Liver (tissue), 8 donors: ENCODE measurements at regions not wholly inside any gene's neighbourhood (a gene's known extent, or its start where the extent isn't known, plus 50 kb on each side); places are given as distances from the start of the nearest gene placed in this dataset.

Source experiments
- DNase-seq: peaks from one replicate; pipeline ENCODE4 v3.0.0-alpha.2; 2017; ENCODE audit warnings: low spot score
- H3K27ac ChIP-seq, 2 donors: one replicate each; pipeline ENCODE4 v1.7.0; 2013; ENCODE audit warnings: inconsistent platforms in 2 of 2, low read length in 2 of 2, control low read depth in 1 of 2, low read depth in 1 of 2, mild to moderate bottlenecking in 1 of 2
- H3K27me3 ChIP-seq, 4 donors: one replicate each; pipeline versions ENCODE4 v1.6.1 to v1.7.0; 2013; ENCODE audit warnings: low read length in 3 of 4, inconsistent platforms in 1 of 4, mild to moderate bottlenecking in 1 of 4, moderate library complexity in 1 of 4; ENCODE audit not compliant: control insufficient read depth in 4 of 4, insufficient read depth in 4 of 4
- H3K36me3 ChIP-seq, 4 donors: one replicate each; pipeline versions ENCODE4 v1.6.1 to v1.7.0; 2013; ENCODE audit warnings: low read length in 3 of 4, mild to moderate bottlenecking in 3 of 4, low read depth in 1 of 4, moderate library complexity in 1 of 4; ENCODE audit not compliant: control insufficient read depth in 4 of 4, insufficient read depth in 3 of 4
- H3K4me1 ChIP-seq, 4 donors: one replicate each; pipeline versions ENCODE4 v1.6.1 to v1.7.0; 2013; ENCODE audit warnings: low read length in 3 of 4, mild to moderate bottlenecking in 3 of 4, moderate library complexity in 1 of 4; ENCODE audit not compliant: control insufficient read depth in 4 of 4, insufficient read depth in 4 of 4
- H3K4me3 ChIP-seq, 3 donors: one replicate each; pipeline versions ENCODE4 v1.6.1 to v1.7.0; 2013; ENCODE audit warnings: low read length in 3 of 3, control low read depth in 1 of 3, low read depth in 1 of 3, mild to moderate bottlenecking in 1 of 3
- H3K9ac ChIP-seq, 2 donors: one replicate each; pipeline ENCODE4 v1.7.0; 2013; ENCODE audit warnings: low read length in 2 of 2, mild to moderate bottlenecking in 2 of 2, moderate library complexity in 2 of 2, control low read depth in 1 of 2, low read depth in 1 of 2
- H3K9me3 ChIP-seq, 4 donors: one replicate each; pipeline versions ENCODE4 v1.6.1 to v1.7.0; 2013; ENCODE audit warnings: low read length in 3 of 4; ENCODE audit not compliant: control insufficient read depth in 4 of 4
- CTCF ChIP-seq: fragments of 150-350 bp; IDR thresholded peaks from 2 replicates; pipeline ENCODE4 v1.5.1; 2017; ENCODE audit warnings: improper control_type of control experiment, low read depth, low read length; ENCODE audit not compliant: missing input control
- EGR1 ChIP-seq, 2 donors: IDR thresholded peaks; 2 replicates each; pipeline ENCODE4 v1.6.1; 2016 to 2018; ENCODE audit warnings: antibody characterized with exemption in 2 of 2, low read depth in 2 of 2
- FOXA1 ChIP-seq: IDR thresholded peaks from 2 replicates; pipeline ENCODE4 v1.6.1; 2016; ENCODE audit warnings: antibody characterized with exemption
- FOXA2 ChIP-seq: IDR thresholded peaks from 2 replicates; pipeline ENCODE4 v1.6.1; 2016; ENCODE audit warnings: antibody characterized with exemption
- GABPA ChIP-seq, 2 donors: IDR thresholded peaks in 1 of 2; conservative IDR thresholded peaks in 1 of 2; 2 replicates each; pipeline ENCODE4 v1.6.1; 2016; ENCODE audit warnings: antibody characterized with exemption in 2 of 2, mild to moderate bottlenecking in 1 of 2, moderate library complexity in 1 of 2
- HNF4A ChIP-seq, 2 donors: conservative IDR thresholded peaks; 2 replicates each; pipeline ENCODE4 v1.6.1; 2016; ENCODE audit warnings: antibody characterized with exemption in 2 of 2, mild to moderate bottlenecking in 2 of 2
- MAX ChIP-seq: IDR thresholded peaks from 2 replicates; pipeline ENCODE4 v1.6.1; 2016; ENCODE audit warnings: antibody characterized with exemption
- RAD21 ChIP-seq, 2 donors: IDR thresholded peaks; 2 replicates each; pipeline ENCODE4 v1.6.1; 2016; ENCODE audit warnings: antibody characterized with exemption in 2 of 2, mild to moderate bottlenecking in 2 of 2
- REST ChIP-seq: IDR thresholded peaks from 2 replicates; pipeline ENCODE4 v1.6.1; 2016; ENCODE audit warnings: antibody characterized with exemption, mild to moderate bottlenecking
- SP1 ChIP-seq: IDR thresholded peaks from 2 replicates; pipeline ENCODE4 v1.6.1; 2018; ENCODE audit warnings: antibody characterized with exemption, mild to moderate bottlenecking
- TAF1 ChIP-seq: conservative IDR thresholded peaks from 2 replicates; pipeline ENCODE4 v1.6.1; 2016; ENCODE audit warnings: antibody characterized with exemption, mild to moderate bottlenecking
- YY1 ChIP-seq: IDR thresholded peaks from 2 replicates; pipeline ENCODE4 v1.6.1; 2016; ENCODE audit warnings: antibody characterized with exemption, mild to moderate bottlenecking
- ZBTB33 ChIP-seq: IDR thresholded peaks from 2 replicates; pipeline ENCODE4 v1.6.1; 2016; ENCODE audit warnings: antibody characterized with exemption
- WGBS: extraction: QIAGEN DNeasy Blood & Tissue Kit; methylation state at CpG from one replicate; pipeline ENCODE4 v1.1.7; 2013; 5-methylcytosine and 5-hydroxymethylcytosine counted together
- donor health status: healthy.
- donor health status: healthy.
- donor health status: healthy.
- donor health status: healthy.
- donor health status: healthy.

GRCh38 chr5:54848581-54848980 is 136.8 kb downstream of the ESM1 start:
- WGBS: 77% methylated on average over 5 of the region's 5 CpGs
- Histone ChIP-seq H3K27ac (no peak overlapping the region), H3K36me3 (no peaks in the 10 kb centered on the region), H3K4me1 (peaks cover 0 to 3% (median 0%) of the 10 kb centered on the region in 4 donors), H3K27me3 (no peaks in the 10 kb centered on the region), H3K4me3 (no peak overlapping the region), H3K9ac (no peak overlapping the region), H3K9me3 (no peaks in the 10 kb centered on the region)
- TF ChIP-seq HNF4A (conservative IDR thresholded peaks at IDR 0.05): no peak
- TF ChIP-seq SP1: no peak
- no peak for TF ChIP-seq FOXA2
- TF ChIP-seq ZBTB33: no peak
- DNase-seq: no peak

- TF ChIP-seq SP1 (no peak), YY1 (no peak), GABPA (IDR thresholded peaks at IDR 0.05 in 1 of 2, conservative IDR thresholded peaks at IDR 0.05 in 1 of 2) (no peak), REST (no peak), CTCF (no peak)
- WGBS: 82% methylated on average over 3 of the region's 3 CpGs
- peaks cover 0 to 3% (median 0%) of the 10 kb centered on the region in 4 donors for H3K4me1 ChIP-seq
- no peaks in the 10 kb centered on the region for H3K36me3 ChIP-seq
- no peak overlapping the region for H3K9ac ChIP-seq
- H3K4me3 ChIP-seq: no peak overlapping the region
- no peak for DNase-seq
- no peaks in the 10 kb centered on the region for H3K27me3 ChIP-seq
- no peak overlapping the region for H3K27ac ChIP-seq
- H3K9me3 ChIP-seq: no peaks in the 10 kb centered on the region
Measured at GRCh38 chr5:54845567-54845941, 139.8 kb downstream of the ESM1 start.

- Histone ChIP-seq H3K4me1 (peaks cover 0 to 3% (median under 1%) of the 10 kb centered on the region in 4 donors), H3K4me3 (peak overlapping the region; percentile 25 to 40 (median 26)), H3K9ac (peak overlapping the region; percentile 64 to 70), H3K27me3 (no peaks in the 10 kb centered on the region), H3K9me3 (no peaks in the 10 kb centered on the region), H3K27ac (no peak overlapping the region), H3K36me3 (no peaks in the 10 kb centered on the region)
- DNase-seq: no peak
- WGBS: 20% methylated on average over 6 of the region's 6 CpGs
- no peak for TF ChIP-seq REST
- TF ChIP-seq FOXA1: no peak
- no peak for TF ChIP-seq EGR1 (IDR thresholded peaks at IDR 0.05; ENCODE audit: low read depth in 2 of 2)
- no peak for TF ChIP-seq MAX
- no peak for TF ChIP-seq TAF1
- TF ChIP-seq RAD21 (IDR thresholded peaks at IDR 0.05): peak; percentile 89 to 90
- TF ChIP-seq CTCF: peak; percentile 62
Measured at GRCh38 chr5:54844905-54845566, 140.4 kb downstream of the ESM1 start.
